Neutrophil (primary cell): ENCODE measurements at regions not wholly inside any gene's neighbourhood (a gene's known extent, or its start where the extent isn't known, plus 50 kb on each side); places are given as distances from the start of the nearest gene placed in this dataset.

Source experiments
- H3K27ac ChIP-seq: fragments of 200-600 bp; sonication (generic); 2 replicates; pipeline ENCODE4 v1.5.1; 2016; ENCODE audit warnings: mild to moderate bottlenecking, moderate library complexity
- H3K27me3 ChIP-seq: fragments of 200-600 bp; sonication (generic); 2 replicates; pipeline ENCODE4 v1.6.0; 2016; ENCODE audit warnings: mild to moderate bottlenecking
- H3K36me3 ChIP-seq: fragments of 200-600 bp; sonication (generic); 2 replicates; pipeline ENCODE4 v1.5.1; 2017
- H3K4me1 ChIP-seq, 2 experiments: fragments of 200-600 bp in 1 of 2; sonication (generic) in 1 of 2; 1 replicate in 1 of 2; 2 replicates in 1 of 2; pipeline versions ENCODE4 v1.5.1 to v1.6.1; 2013 to 2016; ENCODE audit warnings: low read depth in 1 of 2, low read length in 1 of 2, mild to moderate bottlenecking in 1 of 2, moderate library complexity in 1 of 2; ENCODE audit not compliant: control insufficient read depth in 1 of 2, insufficient read depth in 1 of 2
- H3K4me3 ChIP-seq, 2 experiments: fragments of 200-600 bp in 1 of 2; sonication (generic) in 1 of 2; 1 replicate in 1 of 2; 2 replicates in 1 of 2; pipeline ENCODE4 v1.5.1; 2013 to 2016; ENCODE audit warnings: low read depth in 1 of 2, low read length in 1 of 2, mild to moderate bottlenecking in 1 of 2, moderate library complexity in 1 of 2
- H3K9me3 ChIP-seq: fragments of 200-600 bp; sonication (generic); 2 replicates; pipeline ENCODE4 v1.5.1; 2016
- CTCF ChIP-seq: fragments of 200-600 bp; sonication (generic); IDR thresholded peaks from 2 replicates; pipeline ENCODE4 v1.5.1; 2016; ENCODE audit warnings: antibody characterized with exemption

DNA sequence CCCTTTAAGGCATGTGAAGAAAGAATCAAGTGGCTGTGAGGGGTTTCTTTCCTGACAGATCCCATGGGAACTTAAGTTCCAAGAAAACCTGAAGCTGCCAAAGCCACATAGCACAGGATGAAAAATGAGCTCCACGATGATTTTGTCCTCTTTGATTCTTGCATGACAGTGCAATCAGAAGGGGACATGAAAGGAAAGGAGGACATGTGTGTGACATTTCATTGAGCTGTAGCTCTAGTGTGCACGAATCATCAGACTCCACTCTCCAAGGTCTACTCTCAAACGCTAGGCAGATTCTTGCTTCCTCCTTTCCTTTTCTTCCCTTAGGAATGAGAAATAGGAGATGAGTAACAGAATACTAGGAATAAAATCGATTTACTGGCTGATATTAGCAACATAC is 142.0 kb downstream of the ZNF608 start:
- Histone ChIP-seq H3K4me1 (no peaks in the 10 kb centered on the region), H3K27me3 (no peaks in the 10 kb centered on the region), H3K36me3 (no peaks in the 10 kb centered on the region), H3K27ac (no peak overlapping the region), H3K9me3 (no peaks in the 10 kb centered on the region), H3K4me3 (no peak overlapping the region)
- TF ChIP-seq CTCF = no peak

DNA sequence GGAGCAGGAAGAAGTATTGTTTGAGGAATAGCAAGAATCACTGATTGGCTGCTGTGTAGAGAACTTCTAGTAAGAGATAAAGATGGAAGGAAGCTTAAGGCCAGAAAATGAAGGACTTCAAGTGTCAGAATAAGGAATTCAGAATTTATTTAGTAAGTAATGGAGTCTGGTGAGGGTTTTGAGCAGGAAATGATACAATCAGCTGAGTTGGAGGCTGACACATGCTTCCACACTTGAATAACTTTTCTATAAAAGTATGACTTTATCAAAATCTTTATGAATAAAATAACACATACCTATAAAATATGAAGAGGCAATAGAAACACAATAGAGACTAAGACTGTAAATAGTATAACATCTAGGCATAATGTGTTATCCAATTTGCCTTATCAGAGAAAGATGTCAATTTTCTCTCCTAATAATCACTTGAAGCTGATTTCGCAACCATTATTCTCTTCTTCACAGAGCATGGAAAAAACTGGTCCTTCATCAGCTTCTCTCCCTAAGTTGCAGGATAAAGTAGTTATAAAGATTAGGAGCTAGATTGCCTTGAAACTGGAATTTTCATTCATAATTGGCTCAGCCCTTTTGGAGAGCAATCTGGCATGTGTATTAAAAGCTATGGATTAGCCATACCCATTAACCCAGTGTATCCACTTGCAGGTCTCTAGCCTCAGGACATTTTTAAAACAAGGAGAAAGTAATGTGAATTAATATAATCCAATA is 143.4 kb downstream of the ZNF608 start:
- Histone ChIP-seq H3K36me3 (no peaks in the 10 kb centered on the region), H3K9me3 (no peaks in the 10 kb centered on the region), H3K4me3 (no peak overlapping the region), H3K27ac (no peak overlapping the region), H3K27me3 (no peaks in the 10 kb centered on the region), H3K4me1 (no peaks in the 10 kb centered on the region)
- no peak for TF ChIP-seq CTCF

DNA sequence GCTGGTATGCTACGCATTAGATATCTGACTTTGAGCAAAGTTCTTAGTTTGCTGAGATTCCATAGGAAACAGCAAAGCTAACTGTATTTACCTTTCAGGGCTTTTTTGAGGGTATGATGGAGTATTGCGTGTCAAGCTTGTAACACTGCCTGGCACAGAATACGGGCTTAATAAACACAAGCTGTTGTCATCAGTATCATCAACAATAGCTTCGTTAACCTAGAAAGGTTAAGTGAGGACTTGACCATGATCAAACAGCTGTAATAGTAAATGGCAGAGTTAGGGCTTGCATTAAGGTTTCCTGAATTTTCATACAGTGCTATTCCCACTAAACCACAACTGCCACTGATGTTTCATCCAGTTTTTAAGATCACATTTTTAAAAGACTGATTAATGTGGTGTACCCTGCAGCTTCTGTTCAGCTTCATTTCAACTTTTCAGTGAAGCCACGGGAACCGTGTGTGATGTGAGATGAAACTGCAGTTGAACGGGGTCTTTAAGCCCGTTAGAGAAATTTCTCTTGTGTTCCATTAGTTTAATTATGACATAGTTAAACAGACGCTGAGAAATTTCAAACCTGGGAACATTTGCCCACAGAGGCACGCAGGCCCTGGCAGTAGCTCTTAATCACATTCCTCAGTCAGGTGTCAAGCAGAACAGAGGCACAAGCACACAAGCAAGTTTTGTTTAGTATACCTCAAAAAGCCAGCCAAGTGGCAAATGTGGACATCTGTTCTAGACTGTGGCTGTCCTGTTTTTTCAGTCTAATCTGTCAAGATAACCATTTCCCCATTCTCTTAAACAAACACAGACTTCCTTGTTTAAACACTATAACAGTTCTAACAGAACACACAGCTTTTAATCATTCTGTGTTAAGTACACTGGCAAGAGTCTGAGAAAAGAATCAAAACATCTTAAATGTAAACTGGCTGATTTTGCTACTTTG is 147.1 kb downstream of the ZNF608 start:
- Histone ChIP-seq H3K27ac (no peak overlapping the region), H3K4me1 (no peaks in the 10 kb centered on the region)

GRCh38 chr5:124596595-124597421 is 149.6 kb downstream of the ZNF608 start:
- Histone ChIP-seq H3K4me3 (no peak overlapping the region), H3K4me1 (no peaks in the 10 kb centered on the region), H3K36me3 (no peaks in the 10 kb centered on the region), H3K27me3 (no peaks in the 10 kb centered on the region), H3K9me3 (no peaks in the 10 kb centered on the region), H3K27ac (no peak overlapping the region)
- no peak for TF ChIP-seq CTCF

More for the DNA sequence above, 147.1 kb downstream of the ZNF608 start:
- no peak overlapping the region for H3K4me3 ChIP-seq
- TF ChIP-seq CTCF = no peak
- no peaks in the 10 kb centered on the region for H3K9me3 ChIP-seq
- H3K36me3 ChIP-seq = no peaks in the 10 kb centered on the region
- no peaks in the 10 kb centered on the region for H3K27me3 ChIP-seq

- no peaks in the 10 kb centered on the region for H3K4me1 ChIP-seq
- H3K27me3 ChIP-seq = no peaks in the 10 kb centered on the region
- no peak overlapping the region for H3K4me3 ChIP-seq
- no peaks in the 10 kb centered on the region for H3K9me3 ChIP-seq
- H3K27ac ChIP-seq = no peak overlapping the region
- no peaks in the 10 kb centered on the region for H3K36me3 ChIP-seq
- no peak for TF ChIP-seq CTCF
Measured at GRCh38 chr5:124593952-124594351, 152.5 kb downstream of the ZNF608 start.
